BJ (cell line): ENCODE measurements at regions not wholly inside any gene's neighbourhood (a gene's known extent, or its start where the extent isn't known, plus 50 kb on each side); places are given as distances from the start of the nearest gene placed in this dataset.
"Not testable (repeated sequence)": the region's sequence is repeated elsewhere in the genome, so short reads cannot be mapped to it uniquely, and the experiment has no call there.

Experiments used
- CTCF ChIA-PET: fragments of 350-600 bp; formaldehyde crosslinking; extraction: SDS; loops from one replicate; lab custom pipeline; 2021; ENCODE audit warnings: antibody characterized with exemption, inconsistent platforms; lab: Yijun Ruan, JAX
- POLR2A ChIA-PET: fragments of 300-600 bp; sonication (Branson Sonifier 250); formaldehyde crosslinking; extraction: SDS; loops from one replicate; lab custom pipeline; 2021; ENCODE audit warnings: antibody characterized with exemption; lab: Charles Lee
- DNase-seq: peaks from one replicate; pipeline ENCODE4 v3.0.0-alpha.2; 2011; ENCODE audit warnings: low read depth
- H3K27me3 ChIP-seq: 2 replicates; pipeline ENCODE4 v1.6.0; 2011; ENCODE audit warnings: low read length; ENCODE audit not compliant: control insufficient read depth, insufficient read depth
- H3K36me3 ChIP-seq: 2 replicates; pipeline ENCODE4 v1.5.1; 2011; ENCODE audit warnings: low read length; ENCODE audit not compliant: control insufficient read depth, insufficient read depth
- H3K4me3 ChIP-seq: 2 replicates; pipeline ENCODE4 v1.5.1; 2011; ENCODE audit warnings: low read depth, mild to moderate bottlenecking, control low read depth, low read length
- CTCF ChIP-seq: IDR thresholded peaks from 2 replicates; pipeline ENCODE4 v1.5.1; 2011; ENCODE audit warnings: low read depth, mild to moderate bottlenecking, control low read depth, inconsistent platforms, low read length, moderate library complexity; ENCODE audit not compliant: insufficient read depth

DNA sequence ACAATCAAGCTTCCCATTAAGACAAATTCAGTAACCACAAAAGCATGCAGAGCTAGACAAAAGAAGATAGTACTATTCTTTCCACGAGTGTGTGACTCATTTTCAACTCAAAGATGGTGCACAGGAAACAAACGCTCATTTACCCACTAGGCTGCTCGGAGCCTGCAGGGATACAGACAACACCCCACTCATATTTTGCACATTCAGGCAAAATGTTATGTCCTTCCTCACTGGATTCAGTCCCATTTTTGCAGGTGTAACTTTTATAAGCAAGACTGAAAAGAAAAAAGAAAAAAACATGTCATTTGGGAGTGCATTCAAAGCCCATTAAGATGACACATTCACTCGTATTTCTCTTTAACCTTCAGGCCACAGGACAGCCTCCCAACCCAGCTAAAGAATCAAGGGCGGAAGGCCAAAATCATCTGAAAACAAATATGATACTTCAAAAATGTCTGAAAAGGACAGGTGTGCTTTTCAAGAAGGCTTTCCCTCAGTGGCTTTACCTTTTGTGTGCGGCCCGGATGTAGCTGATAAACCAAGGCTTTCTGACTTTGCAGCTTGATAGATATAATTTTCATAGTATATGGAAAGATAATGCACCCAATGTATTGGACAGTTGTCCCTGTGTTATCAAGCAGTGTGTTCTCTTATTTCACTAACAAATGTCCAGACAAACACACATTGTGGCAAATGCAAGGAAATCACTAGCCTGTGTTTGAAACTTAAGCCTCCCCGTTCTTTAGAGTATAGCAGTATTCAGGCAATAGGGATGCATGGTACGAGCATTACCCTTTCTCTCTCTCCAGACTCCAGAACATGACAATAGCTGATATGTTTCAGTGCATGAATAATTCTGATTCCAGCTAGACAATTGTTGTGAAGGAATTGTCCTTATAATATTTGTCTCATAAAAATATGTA is 147.8 kb upstream of the KRR1 start:
- POLR2A ChIA-PET: interaction anchor here (0.6 kb wide), 1 partner anchor 370 kb away, joined by 3 read pairs; no protein-coding TSS in a partner anchor

DNA sequence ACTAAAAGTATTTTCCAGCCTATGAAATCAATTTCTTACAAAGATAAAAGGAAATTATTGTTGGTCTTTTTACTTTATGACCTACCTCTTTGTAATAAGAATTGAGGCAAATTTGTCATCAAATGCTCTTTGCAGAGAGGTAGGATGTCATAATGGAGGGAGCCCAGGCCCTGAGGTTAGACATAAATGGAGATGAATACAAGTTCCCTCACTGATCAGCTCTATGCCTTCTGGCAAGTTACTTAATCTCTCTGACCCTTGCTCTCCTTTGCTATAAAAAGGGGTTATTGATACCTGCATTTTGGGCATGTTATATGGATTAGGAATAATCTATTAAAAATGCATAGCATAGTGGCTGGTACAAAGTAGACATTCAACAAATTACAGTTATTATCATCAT is 146.9 kb upstream of the KRR1 start:
- POLR2A ChIA-PET: interaction anchor here (0.6 kb wide), 1 partner anchor 371 kb away, joined by 3 read pairs; no protein-coding TSS in a partner anchor
- DNase-seq: no peak
- no peaks in the 10 kb centered on the region for H3K27me3 ChIP-seq
- CTCF ChIA-PET: interaction anchor here (1.4 to 1.8 kb wide), 3 partner anchors 17 to 379 kb away, joined by 3 to 4 read pairs (median 3); no protein-coding TSS in a partner anchor
- no peak overlapping the region for H3K4me3 ChIP-seq
- H3K36me3 ChIP-seq: no peaks in the 10 kb centered on the region
- TF ChIP-seq CTCF: no peak

More for the DNA sequence above, 147.8 kb upstream of the KRR1 start:
- peak; percentile 35 for DNase-seq
- no peaks in the 10 kb centered on the region for H3K27me3 ChIP-seq
- CTCF ChIA-PET: interaction anchor here (0.7 to 1.8 kb wide), 5 partner anchors 12 to 378 kb away, joined by 3 to 4 read pairs (median 3); no protein-coding TSS in a partner anchor
- TF ChIP-seq CTCF: no peak
- no peak overlapping the region for H3K4me3 ChIP-seq
- H3K36me3 ChIP-seq: no peaks in the 10 kb centered on the region

- ChIA-PET POLR2A (no interaction called here), CTCF (interaction anchor here (1.4 to 1.8 kb wide), 4 partner anchors 9 to 379 kb away, joined by 3 to 5 read pairs (median 4); no protein-coding TSS in a partner anchor)
- no peak for DNase-seq
- Histone ChIP-seq H3K4me3 (no peak overlapping the region), H3K36me3 (no peaks in the 10 kb centered on the region), H3K27me3 (no peaks in the 10 kb centered on the region)
- TF ChIP-seq CTCF: no peak
Measured at GRCh38 chr12:75657831-75658230, 146.4 kb upstream of the KRR1 start.

DNA sequence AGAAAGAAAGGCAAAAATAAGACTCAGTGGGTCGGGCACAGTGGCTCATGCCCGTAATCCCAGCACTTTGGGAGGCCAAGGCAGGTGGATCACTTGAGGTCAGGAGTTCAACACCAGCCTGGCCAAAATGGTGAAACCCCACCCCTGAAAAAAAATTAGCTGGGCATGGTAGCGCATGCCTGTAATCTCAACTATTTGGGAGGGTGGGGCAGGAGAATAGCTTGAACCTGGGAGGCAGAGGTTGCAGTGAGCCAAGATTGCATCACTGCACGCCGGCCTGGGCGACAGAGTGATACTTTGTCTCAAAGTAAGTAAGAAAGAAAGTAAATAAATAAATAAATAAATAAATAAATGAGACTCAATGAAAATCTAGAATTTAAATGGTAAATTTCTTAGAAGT is 145.9 kb upstream of the KRR1 start:
- CTCF ChIA-PET: interaction anchor here (1.5 to 1.8 kb wide), 2 partner anchors 9 to 16 kb away, joined by 4 to 5 read pairs; no protein-coding TSS in a partner anchor
- H3K27me3 ChIP-seq, H3K4me3 ChIP-seq, POLR2A ChIA-PET, DNase-seq, H3K36me3 ChIP-seq: not testable (repeated sequence)

GRCh38 chr12:75656648-75657047 is 145.2 kb upstream of the KRR1 start:
- H3K36me3 ChIP-seq: no peaks in the 10 kb centered on the region
- H3K27me3 ChIP-seq: no peaks in the 10 kb centered on the region
- ChIA-PET POLR2A (no interaction called here), CTCF (interaction anchor here (0.7 to 1.5 kb wide), 3 partner anchors 8 to 129 kb away, joined by 4 to 5 read pairs (median 4); no protein-coding TSS in a partner anchor)
- peak; percentile 63 for DNase-seq
- H3K4me3 ChIP-seq: no peak overlapping the region
- TF ChIP-seq CTCF: no peak
